WTC11 (cell line): ENCODE measurements at regions not wholly inside any gene's neighbourhood (a gene's known extent, or its start where the extent isn't known, plus 50 kb on each side); places are given as distances from the start of the nearest gene placed in this dataset.

Experiments used
- ATAC-seq: fragments of 200-7000 bp; cut with Tn5 transposase; 2 replicates; pipeline ENCODE4 v1.10.0; 2021; ENCODE audit warnings: mild to moderate bottlenecking, moderate library complexity
- CTCF ChIA-PET: fragments of 300-600 bp; sonication (Branson Sonifier 250); formaldehyde crosslinking; loops from one replicate; lab custom pipeline; 2021; ENCODE audit warnings: antibody characterized with exemption; lab: Charles Lee
- POLR2A ChIA-PET: fragments of 350-600 bp; sonication (Branson Sonifier 250); formaldehyde crosslinking; loops from one replicate; lab custom pipeline; 2021; ENCODE audit warnings: antibody characterized with exemption; lab: Charles Lee
- DNase-seq: peaks from one replicate; pipeline ENCODE4 v3.0.0; 2021; ENCODE audit warnings: low spot score
- H3K27ac Mint-ChIP-seq: 2 replicates; pipeline ENCODE4 v1.8.0; 2021; ENCODE audit warnings: mixed read lengths
- H3K27me3 Mint-ChIP-seq: 2 replicates; pipeline ENCODE4 v1.8.0; 2021; ENCODE audit warnings: low read depth, mild to moderate bottlenecking, moderate library complexity, mixed read lengths
- H3K36me3 Mint-ChIP-seq: 2 replicates; pipeline ENCODE4 v1.8.0; 2021; ENCODE audit warnings: mixed read lengths
- H3K4me1 Mint-ChIP-seq: 2 replicates; pipeline ENCODE4 v1.8.0; 2022; ENCODE audit warnings: mixed read lengths
- H3K4me3 Mint-ChIP-seq: 2 replicates; pipeline ENCODE4 v1.8.0; 2021; ENCODE audit warnings: mild to moderate bottlenecking, moderate library complexity, mixed read lengths
- H3K9me3 Mint-ChIP-seq: 2 replicates; pipeline ENCODE4 v1.8.0; 2021; ENCODE audit warnings: mixed read lengths
- ETV6 ChIP-seq: sonication (generic); formaldehyde crosslinking; IDR thresholded peaks from 2 replicates; pipeline ENCODE4 v1.8.1; 2022; ENCODE audit warnings: mild to moderate bottlenecking, missing genetic modification reagents
- FOXJ3 ChIP-seq: sonication (generic); formaldehyde crosslinking; IDR thresholded peaks from 2 replicates; pipeline ENCODE4 v1.9.0; 2021; ENCODE audit warnings: missing genetic modification reagents, mild to moderate bottlenecking, borderline replicate concordance
- FOXP1 ChIP-seq: sonication (generic); formaldehyde crosslinking; IDR thresholded peaks from 2 replicates; pipeline ENCODE4 v1.8.0; 2022; ENCODE audit warnings: missing genetic modification reagents, mild to moderate bottlenecking, moderate library complexity, borderline replicate concordance
- GRHL2 ChIP-seq: fragments of 250-450 bp; sonication (Bioruptor Pico); IDR thresholded peaks from 2 replicates; pipeline ENCODE4 v1.8.0; 2022; ENCODE audit warnings: mild to moderate bottlenecking, moderate library complexity; ENCODE audit not compliant: insufficient replicate concordance, severe bottlenecking
- HMGA2 ChIP-seq: fragments of 250-450 bp; sonication (Bioruptor Pico); IDR thresholded peaks from 2 replicates; pipeline ENCODE4 v1.4.0; 2021; ENCODE audit warnings: mild to moderate bottlenecking, moderate library complexity
- MYBL2 ChIP-seq: sonication (generic); formaldehyde crosslinking; IDR thresholded peaks from 2 replicates; pipeline ENCODE4 v1.8.1; 2023; ENCODE audit warnings: mild to moderate bottlenecking, moderate library complexity, missing genetic modification reagents
- NFE2L1 ChIP-seq: sonication (generic); formaldehyde crosslinking; IDR thresholded peaks from 2 replicates; pipeline ENCODE4 v1.8.1; 2023; ENCODE audit warnings: missing genetic modification reagents
- NR1H2 ChIP-seq: sonication (generic); formaldehyde crosslinking; IDR thresholded peaks from 2 replicates; pipeline ENCODE4 v1.9.0; 2021; ENCODE audit warnings: mild to moderate bottlenecking, moderate library complexity, missing genetic modification reagents
- NR2C2 ChIP-seq: sonication (generic); formaldehyde crosslinking; IDR thresholded peaks from 2 replicates; pipeline ENCODE4 v1.8.0; 2022; ENCODE audit warnings: mild to moderate bottlenecking, missing genetic modification reagents
- NR3C1 ChIP-seq: sonication (generic); formaldehyde crosslinking; conservative IDR thresholded peaks from 2 replicates; pipeline ENCODE4 v1.8.1; 2023; ENCODE audit warnings: low read depth, mild to moderate bottlenecking, missing genetic modification reagents
- RELA ChIP-seq: sonication (generic); formaldehyde crosslinking; IDR thresholded peaks from 2 replicates; pipeline ENCODE4 v1.8.1; 2022; ENCODE audit warnings: missing genetic modification reagents, mild to moderate bottlenecking, borderline replicate concordance
- SMAD3 ChIP-seq: sonication (generic); formaldehyde crosslinking; IDR thresholded peaks from 2 replicates; pipeline ENCODE4 v1.8.0; 2022; ENCODE audit warnings: missing genetic modification reagents, mild to moderate bottlenecking, borderline replicate concordance
- SP1 ChIP-seq: sonication (generic); formaldehyde crosslinking; conservative IDR thresholded peaks from 2 replicates; pipeline ENCODE4 v1.8.1; 2022; ENCODE audit warnings: missing genetic modification reagents
- TEAD1 ChIP-seq: sonication (generic); formaldehyde crosslinking; IDR thresholded peaks from 2 replicates; pipeline ENCODE4 v1.8.0; 2022; ENCODE audit warnings: mild to moderate bottlenecking, missing genetic modification reagents
- TEAD4 ChIP-seq: sonication (generic); formaldehyde crosslinking; IDR thresholded peaks from 2 replicates; pipeline ENCODE4 v1.8.0; 2022; ENCODE audit warnings: mild to moderate bottlenecking, missing genetic modification reagents
- TP53 ChIP-seq: sonication (generic); formaldehyde crosslinking; IDR thresholded peaks from 2 replicates; pipeline ENCODE4 v1.8.1; 2023; ENCODE audit warnings: mild to moderate bottlenecking, missing genetic modification reagents
- ZBTB21 ChIP-seq: sonication (generic); formaldehyde crosslinking; IDR thresholded peaks from 2 replicates; pipeline ENCODE4 v1.8.1; 2023; ENCODE audit warnings: mild to moderate bottlenecking, missing genetic modification reagents, borderline replicate concordance
- ZNF121 ChIP-seq: sonication (generic); formaldehyde crosslinking; IDR thresholded peaks from 2 replicates; pipeline ENCODE4 v1.8.0; 2023; ENCODE audit warnings: missing genetic modification reagents
- ZNF423 ChIP-seq: fragments of 250-450 bp; sonication (Bioruptor Pico); IDR thresholded peaks from 2 replicates; pipeline ENCODE4 v2.1.2; 2022; ENCODE audit warnings: mild to moderate bottlenecking, moderate library complexity
- TF ChIP-seq, protein P1 (sequence below): fragments of 250-450 bp; sonication (Bioruptor Pico); IDR thresholded peaks from 2 replicates; pipeline ENCODE4 v1.9.0; 2021; ENCODE audit warnings: mild to moderate bottlenecking
- TF ChIP-seq, protein P2 (sequence below): sonication (generic); formaldehyde crosslinking; IDR thresholded peaks from 2 replicates; pipeline ENCODE4 v1.8.1; 2023; ENCODE audit warnings: mild to moderate bottlenecking, moderate library complexity, missing genetic modification reagents
- TF ChIP-seq, protein P3 (sequence below): sonication (generic); formaldehyde crosslinking; IDR thresholded peaks from 2 replicates; pipeline ENCODE4 v1.8.0; 2022; ENCODE audit warnings: mild to moderate bottlenecking, missing genetic modification reagents
- TF ChIP-seq, protein P4 (sequence below): sonication (generic); formaldehyde crosslinking; IDR thresholded peaks from 2 replicates; pipeline ENCODE4 v1.8.1; 2023; ENCODE audit warnings: mild to moderate bottlenecking, missing genetic modification reagents
- TF ChIP-seq, protein P5 (sequence below): sonication (generic); formaldehyde crosslinking; IDR thresholded peaks from 2 replicates; pipeline ENCODE4 v1.8.1; 2022; ENCODE audit warnings: mild to moderate bottlenecking, missing genetic modification reagents, moderate library complexity, borderline replicate concordance
- TF ChIP-seq, protein P6 (sequence below): sonication (generic); formaldehyde crosslinking; conservative IDR thresholded peaks from 2 replicates; pipeline ENCODE4 v1.8.1; 2022; ENCODE audit warnings: mild to moderate bottlenecking, missing genetic modification reagents

DNA sequence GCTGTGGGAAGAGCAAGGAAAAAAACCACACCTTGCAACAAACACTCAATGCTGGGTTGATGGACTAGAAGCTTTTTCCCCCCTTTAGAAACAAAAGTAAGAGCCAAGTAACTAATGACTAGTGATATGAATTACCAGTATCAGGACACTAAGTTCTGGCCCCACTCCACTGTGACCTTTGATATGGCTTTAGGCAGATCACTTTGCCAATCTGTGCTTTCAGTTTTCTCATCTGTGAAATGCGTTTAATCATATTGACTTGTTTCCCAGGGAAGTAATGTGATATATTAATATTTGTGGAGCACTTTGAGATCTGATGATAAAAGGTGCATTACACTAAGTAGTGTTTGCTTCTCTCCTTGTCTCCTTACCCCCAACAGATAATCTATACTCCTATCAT is 319.3 kb upstream of the SATB1 start:
- H3K4me3 Mint-ChIP-seq, result no peak overlapping the region
- no peaks in the 10 kb centered on the region for H3K27me3 Mint-ChIP-seq
- ChIA-PET CTCF (no interaction called here), POLR2A (no interaction called here)
- ATAC-seq, result no peak
- DNase-seq, result no peak
- no peaks in the 10 kb centered on the region for H3K9me3 Mint-ChIP-seq
- H3K27ac Mint-ChIP-seq, result peak overlapping the region; percentile 39; the same call in 1 of the 2 replicates
- peaks cover 5% of the 10 kb centered on the region for H3K4me1 Mint-ChIP-seq
- no peak for TF ChIP-seq GRHL2
- TF ChIP-seq, protein P1, sequence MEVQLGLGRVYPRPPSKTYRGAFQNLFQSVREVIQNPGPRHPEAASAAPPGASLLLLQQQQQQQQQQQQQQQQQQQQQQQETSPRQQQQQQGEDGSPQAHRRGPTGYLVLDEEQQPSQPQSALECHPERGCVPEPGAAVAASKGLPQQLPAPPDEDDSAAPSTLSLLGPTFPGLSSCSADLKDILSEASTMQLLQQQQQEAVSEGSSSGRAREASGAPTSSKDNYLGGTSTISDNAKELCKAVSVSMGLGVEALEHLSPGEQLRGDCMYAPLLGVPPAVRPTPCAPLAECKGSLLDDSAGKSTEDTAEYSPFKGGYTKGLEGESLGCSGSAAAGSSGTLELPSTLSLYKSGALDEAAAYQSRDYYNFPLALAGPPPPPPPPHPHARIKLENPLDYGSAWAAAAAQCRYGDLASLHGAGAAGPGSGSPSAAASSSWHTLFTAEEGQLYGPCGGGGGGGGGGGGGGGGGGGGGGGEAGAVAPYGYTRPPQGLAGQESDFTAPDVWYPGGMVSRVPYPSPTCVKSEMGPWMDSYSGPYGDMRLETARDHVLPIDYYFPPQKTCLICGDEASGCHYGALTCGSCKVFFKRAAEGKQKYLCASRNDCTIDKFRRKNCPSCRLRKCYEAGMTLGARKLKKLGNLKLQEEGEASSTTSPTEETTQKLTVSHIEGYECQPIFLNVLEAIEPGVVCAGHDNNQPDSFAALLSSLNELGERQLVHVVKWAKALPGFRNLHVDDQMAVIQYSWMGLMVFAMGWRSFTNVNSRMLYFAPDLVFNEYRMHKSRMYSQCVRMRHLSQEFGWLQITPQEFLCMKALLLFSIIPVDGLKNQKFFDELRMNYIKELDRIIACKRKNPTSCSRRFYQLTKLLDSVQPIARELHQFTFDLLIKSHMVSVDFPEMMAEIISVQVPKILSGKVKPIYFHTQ, result no peak
- no peak for TF ChIP-seq SMAD3
- TF ChIP-seq ZNF121 (CRISPR knock-in tag), result no peak
- TF ChIP-seq, protein P2, sequence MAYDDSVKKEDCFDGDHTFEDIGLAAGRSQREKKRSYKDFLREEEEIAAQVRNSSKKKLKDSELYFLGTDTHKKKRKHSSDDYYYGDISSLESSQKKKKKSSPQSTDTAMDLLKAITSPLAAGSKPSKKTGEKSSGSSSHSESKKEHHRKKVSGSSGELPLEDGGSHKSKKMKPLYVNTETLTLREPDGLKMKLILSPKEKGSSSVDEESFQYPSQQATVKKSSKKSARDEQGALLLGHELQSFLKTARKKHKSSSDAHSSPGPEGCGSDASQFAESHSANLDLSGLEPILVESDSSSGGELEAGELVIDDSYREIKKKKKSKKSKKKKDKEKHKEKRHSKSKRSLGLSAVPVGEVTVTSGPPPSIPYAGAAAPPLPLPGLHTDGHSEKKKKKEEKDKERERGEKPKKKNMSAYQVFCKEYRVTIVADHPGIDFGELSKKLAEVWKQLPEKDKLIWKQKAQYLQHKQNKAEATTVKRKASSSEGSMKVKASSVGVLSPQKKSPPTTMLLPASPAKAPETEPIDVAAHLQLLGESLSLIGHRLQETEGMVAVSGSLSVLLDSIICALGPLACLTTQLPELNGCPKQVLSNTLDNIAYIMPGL (CRISPR knock-in tag), result no peak
- TF ChIP-seq ZBTB21 (CRISPR knock-in tag), result no peak
- TF ChIP-seq RELA, result no peak
- TF ChIP-seq NFE2L1, result no peak
- no peak for TF ChIP-seq HMGA2 (CRISPR knock-in tag)
- TF ChIP-seq TEAD4 (CRISPR knock-in tag), result no peak
- no peak for TF ChIP-seq NR1H2 (CRISPR knock-in tag)
- TF ChIP-seq, protein P3, sequence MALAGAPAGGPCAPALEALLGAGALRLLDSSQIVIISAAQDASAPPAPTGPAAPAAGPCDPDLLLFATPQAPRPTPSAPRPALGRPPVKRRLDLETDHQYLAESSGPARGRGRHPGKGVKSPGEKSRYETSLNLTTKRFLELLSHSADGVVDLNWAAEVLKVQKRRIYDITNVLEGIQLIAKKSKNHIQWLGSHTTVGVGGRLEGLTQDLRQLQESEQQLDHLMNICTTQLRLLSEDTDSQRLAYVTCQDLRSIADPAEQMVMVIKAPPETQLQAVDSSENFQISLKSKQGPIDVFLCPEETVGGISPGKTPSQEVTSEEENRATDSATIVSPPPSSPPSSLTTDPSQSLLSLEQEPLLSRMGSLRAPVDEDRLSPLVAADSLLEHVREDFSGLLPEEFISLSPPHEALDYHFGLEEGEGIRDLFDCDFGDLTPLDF (CRISPR knock-in tag), result no peak
- no peaks in the 10 kb centered on the region for H3K36me3 Mint-ChIP-seq

DNA sequence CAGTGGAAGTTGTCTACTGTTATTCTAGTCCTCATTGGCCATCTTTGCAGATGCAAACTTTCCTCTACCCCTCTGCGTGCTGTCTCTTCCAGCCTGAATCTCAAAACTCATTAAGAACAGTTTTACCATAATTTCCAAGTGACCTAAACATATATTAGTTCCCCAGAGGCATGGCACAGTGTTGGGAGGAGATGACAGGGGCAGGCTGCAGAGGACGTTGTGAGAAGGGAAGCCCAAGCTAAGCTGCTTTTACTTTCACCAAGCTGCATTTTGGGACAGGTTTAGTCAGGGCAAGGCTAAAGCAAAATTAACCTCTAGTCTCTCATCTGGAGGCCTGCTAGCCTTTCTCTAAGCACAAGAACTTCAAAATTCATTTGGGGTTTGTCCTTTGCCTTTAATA is 318.6 kb upstream of the SATB1 start:
- no peaks in the 10 kb centered on the region for H3K9me3 Mint-ChIP-seq
- POLR2A ChIA-PET, result no interaction called here

More for the DNA sequence above, 318.6 kb upstream of the SATB1 start:
- Mint-ChIP-seq H3K27me3 (no peaks in the 10 kb centered on the region), H3K4me1 (peaks cover 5% of the 10 kb centered on the region), H3K36me3 (no peaks in the 10 kb centered on the region), H3K27ac (no peak overlapping the region), H3K4me3 (no peak overlapping the region)
- TF ChIP-seq NR2C2 (CRISPR knock-in tag), result no peak
- no peak for TF ChIP-seq FOXP1 (CRISPR knock-in tag)
- TF ChIP-seq SP1, result no peak
- TF ChIP-seq TP53, result no peak
- TF ChIP-seq ZNF121 (CRISPR knock-in tag), result no peak
- no peak for TF ChIP-seq FOXJ3 (CRISPR knock-in tag)
- TF ChIP-seq TEAD1 (CRISPR knock-in tag), result no peak
- TF ChIP-seq, protein P4, sequence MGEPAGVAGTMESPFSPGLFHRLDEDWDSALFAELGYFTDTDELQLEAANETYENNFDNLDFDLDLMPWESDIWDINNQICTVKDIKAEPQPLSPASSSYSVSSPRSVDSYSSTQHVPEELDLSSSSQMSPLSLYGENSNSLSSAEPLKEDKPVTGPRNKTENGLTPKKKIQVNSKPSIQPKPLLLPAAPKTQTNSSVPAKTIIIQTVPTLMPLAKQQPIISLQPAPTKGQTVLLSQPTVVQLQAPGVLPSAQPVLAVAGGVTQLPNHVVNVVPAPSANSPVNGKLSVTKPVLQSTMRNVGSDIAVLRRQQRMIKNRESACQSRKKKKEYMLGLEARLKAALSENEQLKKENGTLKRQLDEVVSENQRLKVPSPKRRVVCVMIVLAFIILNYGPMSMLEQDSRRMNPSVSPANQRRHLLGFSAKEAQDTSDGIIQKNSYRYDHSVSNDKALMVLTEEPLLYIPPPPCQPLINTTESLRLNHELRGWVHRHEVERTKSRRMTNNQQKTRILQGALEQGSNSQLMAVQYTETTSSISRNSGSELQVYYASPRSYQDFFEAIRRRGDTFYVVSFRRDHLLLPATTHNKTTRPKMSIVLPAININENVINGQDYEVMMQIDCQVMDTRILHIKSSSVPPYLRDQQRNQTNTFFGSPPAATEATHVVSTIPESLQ (CRISPR knock-in tag), result no peak
- no peak for TF ChIP-seq ETV6
- TF ChIP-seq, protein P1, result no peak
- TF ChIP-seq, protein P5, sequence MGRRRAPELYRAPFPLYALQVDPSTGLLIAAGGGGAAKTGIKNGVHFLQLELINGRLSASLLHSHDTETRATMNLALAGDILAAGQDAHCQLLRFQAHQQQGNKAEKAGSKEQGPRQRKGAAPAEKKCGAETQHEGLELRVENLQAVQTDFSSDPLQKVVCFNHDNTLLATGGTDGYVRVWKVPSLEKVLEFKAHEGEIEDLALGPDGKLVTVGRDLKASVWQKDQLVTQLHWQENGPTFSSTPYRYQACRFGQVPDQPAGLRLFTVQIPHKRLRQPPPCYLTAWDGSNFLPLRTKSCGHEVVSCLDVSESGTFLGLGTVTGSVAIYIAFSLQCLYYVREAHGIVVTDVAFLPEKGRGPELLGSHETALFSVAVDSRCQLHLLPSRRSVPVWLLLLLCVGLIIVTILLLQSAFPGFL, result no peak
- TF ChIP-seq, protein P6, sequence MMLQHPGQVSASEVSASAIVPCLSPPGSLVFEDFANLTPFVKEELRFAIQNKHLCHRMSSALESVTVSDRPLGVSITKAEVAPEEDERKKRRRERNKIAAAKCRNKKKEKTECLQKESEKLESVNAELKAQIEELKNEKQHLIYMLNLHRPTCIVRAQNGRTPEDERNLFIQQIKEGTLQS (CRISPR knock-in tag), result no peak
- no peak for TF ChIP-seq MYBL2
- no peak for TF ChIP-seq ZNF423
- TF ChIP-seq NR3C1, result no peak
- ATAC-seq (no peak), DNase-seq (no peak)
- CTCF ChIA-PET, result no interaction called here
